NCI-H774 (cell line): ENCODE measurements at regions not wholly inside any gene's neighbourhood (a gene's known extent, or its start where the extent isn't known, plus 50 kb on each side); places are given as distances from the start of the nearest gene placed in this dataset.
"Not testable (repeated sequence)": the region's sequence is repeated elsewhere in the genome, so short reads cannot be mapped to it uniquely, and the experiment has no call there.

Experiments used
- DNase-seq: peaks from one replicate; lab custom pipeline; 2025; lab: John Stamatoyannopoulos, UW

DNA sequence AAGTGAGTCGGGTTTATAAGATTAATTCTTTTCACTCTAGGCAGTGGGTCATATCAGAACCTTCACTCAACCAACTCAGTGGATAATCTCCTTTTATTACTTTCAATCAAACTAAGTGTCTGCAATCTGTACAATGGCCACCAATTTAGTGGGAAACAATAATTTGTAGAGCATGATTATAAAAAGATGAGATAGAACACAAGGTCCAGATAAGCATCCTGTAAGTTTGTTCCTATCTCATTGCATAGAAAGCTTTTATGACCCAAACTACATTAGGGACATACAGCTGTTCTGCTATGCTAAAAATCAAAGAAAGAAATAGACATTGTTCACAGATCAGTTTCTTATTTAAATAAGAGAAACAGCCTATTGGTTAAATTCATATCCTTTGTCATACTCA, 341.4 kb upstream of the PSMD7 start:
- no peak for DNase-seq

GRCh38 chr16:73951481-73951880, 345.1 kb upstream of the PSMD7 start:
- DNase-seq: no peak

GRCh38 chr16:73949574-73950320, 346.9 kb upstream of the PSMD7 start:
- DNase-seq: no peak

GRCh38 chr16:73945631-73946030, 351.0 kb upstream of the PSMD7 start:
- DNase-seq: no peak

- not testable (repeated sequence) for DNase-seq
Measured at GRCh38 chr16:73943184-73943583, 353.4 kb upstream of the PSMD7 start.

DNA sequence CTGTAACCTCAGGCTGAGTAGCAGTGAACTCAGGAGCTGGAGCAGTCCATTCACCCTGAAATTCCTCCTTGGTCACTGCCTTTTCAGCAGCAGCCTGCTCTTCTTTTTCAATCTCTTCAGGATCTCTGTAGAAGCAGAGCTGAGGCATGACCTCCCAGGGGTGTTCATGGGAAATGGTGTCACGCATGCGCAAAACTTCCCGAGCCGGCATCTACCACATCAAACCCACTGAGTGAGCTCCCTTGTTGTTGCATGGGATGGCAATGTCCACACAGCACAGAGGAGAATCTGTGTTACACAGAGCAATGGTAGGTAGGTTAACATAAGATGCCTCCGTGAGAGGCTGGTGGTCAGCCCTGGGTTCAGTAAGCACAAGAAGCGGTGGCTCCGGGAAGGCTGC, 355.8 kb upstream of the PSMD7 start:
- DNase-seq: not testable (repeated sequence)

DNA sequence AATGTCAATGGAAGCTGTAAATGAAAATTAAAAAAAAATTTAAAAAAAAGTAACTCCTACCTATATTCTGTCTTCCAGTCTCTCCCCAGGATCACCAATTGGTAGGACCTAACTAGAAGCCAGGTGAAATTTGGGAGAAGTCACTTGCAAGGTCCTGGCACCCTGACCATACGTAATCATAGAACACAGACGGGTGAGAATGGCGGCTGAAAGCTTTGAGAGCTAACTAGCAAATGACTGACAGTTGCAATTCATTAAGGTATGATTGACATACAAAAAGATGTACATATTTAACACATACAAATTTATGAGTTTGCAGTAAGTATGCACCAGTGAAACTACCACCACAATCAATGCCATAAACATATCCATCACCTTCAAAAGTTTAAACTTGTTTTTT, 372.7 kb upstream of the PSMD7 start:
- no peak for DNase-seq

- DNase-seq: no peak
Measured at GRCh38 chr16:73921295-73921694, 375.3 kb upstream of the PSMD7 start.

- no peak for DNase-seq
Measured at GRCh38 chr16:73916829-73917594, 379.6 kb upstream of the PSMD7 start.

GRCh38 chr16:73915935-73916334, 380.7 kb upstream of the PSMD7 start:
- no peak for DNase-seq

- DNase-seq: no peak
Measured at GRCh38 chr16:73915140-73915539, 381.5 kb upstream of the PSMD7 start.

DNA sequence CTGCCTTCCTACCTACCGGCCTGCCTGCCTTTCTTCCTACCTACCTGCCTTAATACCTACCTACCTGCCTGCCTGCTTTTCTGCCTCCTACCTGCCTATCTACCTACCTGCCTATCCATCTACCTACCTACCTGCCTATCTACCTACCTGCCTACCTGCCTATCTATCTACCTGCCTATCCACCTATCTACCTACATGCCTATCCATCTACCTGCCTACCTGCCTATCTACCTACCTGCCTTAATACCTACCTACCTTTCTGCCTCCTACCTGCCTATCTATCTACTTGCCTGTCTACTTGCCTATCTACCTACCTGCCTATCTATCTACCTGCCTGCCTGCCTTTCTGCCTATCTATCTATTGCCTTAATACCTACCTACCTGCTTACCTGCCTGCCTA, 383.8 kb upstream of the PSMD7 start:
- DNase-seq: no peak

DNA sequence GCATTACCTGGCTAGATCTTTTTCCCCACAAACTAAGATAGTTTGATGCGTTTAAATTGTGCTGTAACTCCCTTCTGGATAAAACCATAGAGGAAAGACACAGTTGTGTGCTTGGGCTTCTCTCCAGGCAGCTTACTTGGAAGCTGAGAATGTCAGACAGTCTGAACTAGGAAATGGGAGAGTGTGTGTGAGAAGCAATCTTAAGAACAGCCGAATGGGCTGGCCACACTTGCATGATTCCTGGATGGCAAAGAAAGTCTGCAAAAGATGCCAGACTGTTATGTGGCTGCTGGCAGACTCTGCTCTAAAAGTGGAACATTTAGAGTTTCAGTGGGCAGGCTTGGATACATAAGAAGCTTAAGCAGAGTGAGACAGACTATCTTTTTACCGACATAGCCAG, 384.3 kb upstream of the PSMD7 start:
- no peak for DNase-seq

GRCh38 chr16:73909529-73910035, 387.0 kb upstream of the PSMD7 start:
- no peak for DNase-seq

DNA sequence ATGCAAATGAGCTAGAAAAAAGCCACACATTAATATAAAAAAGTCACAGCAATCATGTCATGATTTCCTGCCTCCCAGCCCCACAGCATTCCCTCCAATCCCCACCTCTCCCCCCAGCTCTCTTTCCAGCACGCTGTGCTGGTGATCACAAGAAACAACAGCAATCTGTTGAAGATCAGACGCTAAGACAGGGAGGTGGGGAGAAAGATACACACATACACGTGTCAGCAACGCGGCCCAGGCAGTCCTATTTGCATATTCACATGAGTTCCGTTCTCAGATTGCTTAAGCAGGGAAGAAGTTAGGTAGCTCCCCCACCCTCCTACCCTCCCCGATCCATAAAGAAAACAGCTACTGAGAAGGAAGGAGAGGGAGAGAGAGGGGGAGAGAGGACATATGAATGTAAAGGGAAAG, 405.5 kb upstream of the PSMD7 start:
- no peak for DNase-seq

- no peak for DNase-seq
Measured at GRCh38 chr16:73890186-73891128, 406.2 kb upstream of the PSMD7 start.

DNA sequence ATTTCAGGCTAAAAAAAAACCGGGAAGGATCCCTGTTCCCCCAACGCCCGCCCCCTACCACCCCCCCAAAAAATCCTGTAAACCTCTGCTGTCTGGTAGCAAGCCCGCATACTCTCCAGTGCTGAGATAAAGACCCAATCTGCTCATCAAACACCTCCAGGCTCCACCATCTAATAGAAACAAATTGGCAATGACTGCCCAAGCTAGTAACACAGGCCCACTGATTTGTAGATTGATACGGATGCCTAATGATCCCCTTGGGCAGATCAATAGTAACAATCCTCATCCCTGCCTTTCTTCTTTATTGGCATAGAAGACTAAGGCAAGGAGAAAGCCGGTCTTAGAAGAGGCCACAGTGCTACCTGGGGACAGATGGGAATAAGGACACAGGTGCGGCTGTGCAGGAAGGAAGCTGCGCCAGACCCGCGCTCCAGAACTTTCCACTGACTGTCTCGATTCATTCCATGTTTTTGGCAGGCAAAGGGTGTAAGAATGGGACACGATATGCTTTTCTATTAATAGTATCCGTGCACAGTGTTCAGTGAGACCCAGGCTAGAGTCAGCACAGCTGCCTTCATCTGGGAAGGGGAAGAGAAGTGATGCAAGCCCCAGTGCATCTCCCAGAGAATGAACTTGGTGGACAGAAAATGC, 407.6 kb upstream of the PSMD7 start:
- DNase-seq: no peak

- no peak for DNase-seq
Measured at GRCh38 chr16:73887911-73888310, 408.7 kb upstream of the PSMD7 start.

GRCh38 chr16:73886426-73886825, 410.2 kb upstream of the PSMD7 start:
- no peak for DNase-seq

GRCh38 chr16:73885319-73885718, 411.3 kb upstream of the PSMD7 start:
- no peak for DNase-seq

- DNase-seq: no peak
Measured at GRCh38 chr16:73883841-73884240, 412.8 kb upstream of the PSMD7 start.

- DNase-seq: no peak
Measured at GRCh38 chr16:73883126-73883525, 413.5 kb upstream of the PSMD7 start.
